Neural crest cell (in vitro differentiated cells): ENCODE measurements at regions not wholly inside any gene's neighbourhood (a gene's known extent, or its start where the extent isn't known, plus 50 kb on each side); places are given as distances from the start of the nearest gene placed in this dataset.

Experiments used
- DNase-seq: peaks from one replicate; pipeline ENCODE4 v3.0.0; 2021; ENCODE audit warnings: low read depth, mixed read lengths, low spot score
- H3K27ac Mint-ChIP-seq: one replicate; pipeline ENCODE4 v1.8.0; 2021; ENCODE audit warnings: mild to moderate bottlenecking, mixed read lengths; ENCODE audit not compliant: unreplicated experiment
- H3K27me3 Mint-ChIP-seq: 2 replicates; pipeline ENCODE4 v1.8.0; 2021; ENCODE audit warnings: low read depth, mild to moderate bottlenecking, mixed read lengths
- H3K36me3 Mint-ChIP-seq: 2 replicates; pipeline ENCODE4 v1.8.0; 2021; ENCODE audit warnings: low read depth, mild to moderate bottlenecking, mixed read lengths
- H3K4me1 Mint-ChIP-seq: 2 replicates; pipeline ENCODE4 v1.8.0; 2021; ENCODE audit warnings: mixed read lengths
- H3K4me3 Mint-ChIP-seq: one replicate; pipeline ENCODE4 v1.8.0; 2021; ENCODE audit warnings: mild to moderate bottlenecking, mixed read lengths
- H3K9me3 Mint-ChIP-seq: 2 replicates; pipeline ENCODE4 v1.8.0; 2021; ENCODE audit warnings: mixed read lengths
- TF ChIP-seq, protein P1 (sequence below): fragments of 200-600 bp; sonication (generic); conservative IDR thresholded peaks from 2 replicates; pipeline ENCODE4 v1.5.0; 2021; ENCODE audit warnings: antibody characterized with exemption, mild to moderate bottlenecking

DNA sequence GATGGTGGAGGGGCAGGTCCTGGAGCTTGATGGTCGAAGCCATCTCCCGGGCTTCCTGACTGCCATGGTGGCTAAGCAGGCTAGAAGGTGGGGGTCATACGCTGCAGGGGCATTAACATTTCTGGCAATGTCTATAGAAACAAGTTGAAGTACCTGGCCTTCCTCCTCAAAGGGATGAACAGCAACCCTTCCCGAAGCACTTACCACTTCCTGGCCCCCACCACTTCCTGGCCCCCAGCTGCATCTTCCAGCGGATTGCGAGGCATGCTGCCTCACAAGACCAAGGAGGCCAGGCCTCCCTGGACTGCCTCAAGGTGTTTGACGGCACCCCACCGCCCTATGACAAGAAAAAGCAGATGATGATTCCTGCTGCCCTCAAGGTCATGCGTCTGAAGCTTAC is 97.0 kb upstream of the MOCS2 start:
- no peaks in the 10 kb centered on the region for H3K36me3 Mint-ChIP-seq
- TF ChIP-seq, protein P1, sequence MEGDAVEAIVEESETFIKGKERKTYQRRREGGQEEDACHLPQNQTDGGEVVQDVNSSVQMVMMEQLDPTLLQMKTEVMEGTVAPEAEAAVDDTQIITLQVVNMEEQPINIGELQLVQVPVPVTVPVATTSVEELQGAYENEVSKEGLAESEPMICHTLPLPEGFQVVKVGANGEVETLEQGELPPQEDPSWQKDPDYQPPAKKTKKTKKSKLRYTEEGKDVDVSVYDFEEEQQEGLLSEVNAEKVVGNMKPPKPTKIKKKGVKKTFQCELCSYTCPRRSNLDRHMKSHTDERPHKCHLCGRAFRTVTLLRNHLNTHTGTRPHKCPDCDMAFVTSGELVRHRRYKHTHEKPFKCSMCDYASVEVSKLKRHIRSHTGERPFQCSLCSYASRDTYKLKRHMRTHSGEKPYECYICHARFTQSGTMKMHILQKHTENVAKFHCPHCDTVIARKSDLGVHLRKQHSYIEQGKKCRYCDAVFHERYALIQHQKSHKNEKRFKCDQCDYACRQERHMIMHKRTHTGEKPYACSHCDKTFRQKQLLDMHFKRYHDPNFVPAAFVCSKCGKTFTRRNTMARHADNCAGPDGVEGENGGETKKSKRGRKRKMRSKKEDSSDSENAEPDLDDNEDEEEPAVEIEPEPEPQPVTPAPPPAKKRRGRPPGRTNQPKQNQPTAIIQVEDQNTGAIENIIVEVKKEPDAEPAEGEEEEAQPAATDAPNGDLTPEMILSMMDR = no peak
- DNase-seq = no peak
- H3K27me3 Mint-ChIP-seq = no peaks in the 10 kb centered on the region
- no peak overlapping the region for H3K4me3 Mint-ChIP-seq
- H3K27ac Mint-ChIP-seq = no peak overlapping the region
- H3K9me3 Mint-ChIP-seq = no peaks in the 10 kb centered on the region
- H3K4me1 Mint-ChIP-seq = no peaks in the 10 kb centered on the region

DNA sequence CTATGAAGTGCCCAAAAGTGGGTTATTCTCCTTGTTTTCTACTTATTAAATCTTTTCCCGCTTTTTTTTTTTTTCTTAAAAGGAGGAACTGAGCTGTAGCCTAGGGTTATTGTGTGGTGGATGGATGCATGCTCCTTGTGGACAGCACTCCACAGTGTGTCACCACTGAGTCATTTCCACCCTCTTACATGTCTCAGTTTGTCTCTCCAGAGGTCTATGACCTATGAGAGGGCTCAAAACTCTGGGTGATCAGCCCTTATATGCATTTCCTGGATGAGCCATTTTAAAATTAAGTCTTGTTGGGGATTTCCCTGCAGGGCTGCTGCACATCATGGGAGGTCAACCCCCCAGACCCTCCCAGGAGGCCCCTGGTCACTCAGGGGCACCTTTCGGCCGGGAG is 102.2 kb upstream of the MOCS2 start:
- Mint-ChIP-seq H3K27ac (no peak overlapping the region), H3K36me3 (peaks cover 7% of the 10 kb centered on the region), H3K4me3 (no peak overlapping the region), H3K27me3 (no peaks in the 10 kb centered on the region), H3K9me3 (peaks cover 7% of the 10 kb centered on the region), H3K4me1 (no peaks in the 10 kb centered on the region)
- DNase-seq = no peak
- TF ChIP-seq, protein P1 = no peak

GRCh38 chr5:53219174-53219573 is 109.6 kb upstream of the MOCS2 start:
- no peak overlapping the region for H3K4me3 Mint-ChIP-seq
- H3K27ac Mint-ChIP-seq = no peak overlapping the region

DNA sequence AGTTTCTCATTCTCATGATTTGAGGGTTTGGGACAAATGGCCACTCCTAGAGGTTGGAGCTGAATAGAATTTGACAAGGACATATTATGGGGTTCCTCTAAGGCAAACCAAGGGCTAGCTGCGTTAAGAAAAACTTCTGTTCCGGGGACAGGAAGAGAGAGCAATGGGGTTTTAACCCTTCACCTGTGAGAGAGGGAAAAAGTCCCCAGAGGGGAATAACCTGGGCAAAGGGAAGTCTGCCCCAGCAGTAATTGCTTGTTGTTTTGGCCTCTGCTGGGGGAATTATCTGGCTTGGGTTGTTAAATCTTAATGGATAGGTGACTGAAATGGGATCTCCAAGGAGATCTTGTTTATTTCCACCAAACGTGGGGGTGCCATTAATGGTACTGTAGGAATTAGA is 110.1 kb upstream of the MOCS2 start:
- Mint-ChIP-seq H3K27me3 (no peaks in the 10 kb centered on the region), H3K4me1 (no peaks in the 10 kb centered on the region), H3K36me3 (no peaks in the 10 kb centered on the region)

More at GRCh38 chr5:53219174-53219573, 109.6 kb upstream of the MOCS2 start:
- DNase-seq = no peak
- no peaks in the 10 kb centered on the region for H3K27me3 Mint-ChIP-seq
- TF ChIP-seq, protein P1 = no peak
- H3K9me3 Mint-ChIP-seq = peaks cover 9% of the 10 kb centered on the region
- H3K36me3 Mint-ChIP-seq = no peaks in the 10 kb centered on the region
- H3K4me1 Mint-ChIP-seq = no peaks in the 10 kb centered on the region

GRCh38 chr5:53233645-53234405 is 124.3 kb upstream of the MOCS2 start:
- Mint-ChIP-seq H3K27me3 (no peaks in the 10 kb centered on the region), H3K27ac (no peak overlapping the region), H3K36me3 (no peaks in the 10 kb centered on the region), H3K4me1 (no peaks in the 10 kb centered on the region), H3K4me3 (no peak overlapping the region), H3K9me3 (no peaks in the 10 kb centered on the region)
- TF ChIP-seq, protein P1 = no peak
- no peak for DNase-seq

More for the DNA sequence above, 110.1 kb upstream of the MOCS2 start:
- H3K27ac Mint-ChIP-seq = no peak overlapping the region
- H3K9me3 Mint-ChIP-seq = peaks cover 9% of the 10 kb centered on the region
- H3K4me3 Mint-ChIP-seq = no peak overlapping the region
- DNase-seq = no peak
- TF ChIP-seq, protein P1 = no peak
